ENCODE measurements at regions not wholly inside any gene's neighbourhood (a gene's known extent, or its start where the extent isn't known, plus 50 kb on each side); places are given as distances from the start of the nearest gene placed in this dataset.

- DNase-seq (ENCODE audit: insufficient read length, low spot score) (no peak), FAIRE-seq (no peak)
- TF ChIP-seq SPI1 (IDR thresholded peaks at IDR 0.05; ENCODE audit: low read depth, low read length) (no peak), PAX5 (IDR thresholded peaks at IDR 0.05; ENCODE audit: insufficient read depth, low read length, severe bottlenecking) (no peak), POLR2AphosphoS5 (IDR thresholded peaks at IDR 0.05; ENCODE audit: low read depth, low read length) (no peak), POLR2A (IDR thresholded peaks at IDR 0.05; ENCODE audit: low read depth, low read length) (no peak), POU2F2 (IDR thresholded peaks at IDR 0.05; ENCODE audit: low read depth, low read length) (no peak), TAF1 (IDR thresholded peaks at IDR 0.05; ENCODE audit: low read depth, low read length) (no peak)
Observed at GRCh38 chr2:240336820-240337427, 98.5 kb upstream of the GPC1 start.

- TF ChIP-seq POLR2AphosphoS5 (IDR thresholded peaks at IDR 0.05; ENCODE audit: low read depth, low read length): no peak
- no peak for TF ChIP-seq TAF1 (IDR thresholded peaks at IDR 0.05; ENCODE audit: low read depth, low read length)
- no peak for TF ChIP-seq SPI1 (IDR thresholded peaks at IDR 0.05; ENCODE audit: low read depth, low read length)
- no peak for TF ChIP-seq POU2F2 (IDR thresholded peaks at IDR 0.05; ENCODE audit: low read depth, low read length)
- no peak for TF ChIP-seq POLR2A (IDR thresholded peaks at IDR 0.05; ENCODE audit: low read depth, low read length)
- TF ChIP-seq PAX5 (IDR thresholded peaks at IDR 0.05; ENCODE audit: insufficient read depth, low read length, severe bottlenecking): no peak
- FAIRE-seq: no peak
Observed at GRCh38 chr2:240338274-240338673, 97.2 kb upstream of the GPC1 start.

GRCh38 chr2:240339411-240340360 is 95.8 kb upstream of the GPC1 start:
- no peak for TF ChIP-seq SPI1 (IDR thresholded peaks at IDR 0.05; ENCODE audit: low read depth, low read length)
- TF ChIP-seq PAX5 (IDR thresholded peaks at IDR 0.05; ENCODE audit: insufficient read depth, low read length, severe bottlenecking): no peak
- no peak for TF ChIP-seq POLR2A (IDR thresholded peaks at IDR 0.05; ENCODE audit: low read depth, low read length)
- TF ChIP-seq POLR2AphosphoS5 (IDR thresholded peaks at IDR 0.05; ENCODE audit: low read depth, low read length): no peak
- no peak for TF ChIP-seq POU2F2 (IDR thresholded peaks at IDR 0.05; ENCODE audit: low read depth, low read length)
- no peak for TF ChIP-seq TAF1 (IDR thresholded peaks at IDR 0.05; ENCODE audit: low read depth, low read length)
- DNase-seq (ENCODE audit: insufficient read length, low spot score): no peak

More at GRCh38 chr2:240338274-240338673, 97.2 kb upstream of the GPC1 start:
- DNase-seq (ENCODE audit: insufficient read length, low spot score): no peak

GRCh38 chr2:240340361-240340761 is 95.1 kb upstream of the GPC1 start:
- DNase-seq (ENCODE audit: insufficient read length, low spot score) (no peak), FAIRE-seq (no peak)
- TF ChIP-seq POLR2AphosphoS5 (IDR thresholded peaks at IDR 0.05; ENCODE audit: low read depth, low read length) (no peak), POLR2A (IDR thresholded peaks at IDR 0.05; ENCODE audit: low read depth, low read length) (no peak), PAX5 (IDR thresholded peaks at IDR 0.05; ENCODE audit: insufficient read depth, low read length, severe bottlenecking) (no peak), TAF1 (IDR thresholded peaks at IDR 0.05; ENCODE audit: low read depth, low read length) (no peak), POU2F2 (IDR thresholded peaks at IDR 0.05; ENCODE audit: low read depth, low read length) (no peak), SPI1 (IDR thresholded peaks at IDR 0.05; ENCODE audit: low read depth, low read length) (no peak)

More at GRCh38 chr2:240339411-240340360, 95.8 kb upstream of the GPC1 start:
- FAIRE-seq: no peak

- no peak for DNase-seq (ENCODE audit: insufficient read length, low spot score)
- TF ChIP-seq POU2F2 (IDR thresholded peaks at IDR 0.05; ENCODE audit: low read depth, low read length) (no peak), TAF1 (IDR thresholded peaks at IDR 0.05; ENCODE audit: low read depth, low read length) (no peak), SPI1 (IDR thresholded peaks at IDR 0.05; ENCODE audit: low read depth, low read length) (no peak), POLR2A (IDR thresholded peaks at IDR 0.05; ENCODE audit: low read depth, low read length) (no peak), PAX5 (IDR thresholded peaks at IDR 0.05; ENCODE audit: insufficient read depth, low read length, severe bottlenecking) (no peak), POLR2AphosphoS5 (IDR thresholded peaks at IDR 0.05; ENCODE audit: low read depth, low read length) (no peak)
- no peak for FAIRE-seq
Observed at GRCh38 chr2:240341064-240341463, 94.4 kb upstream of the GPC1 start.

GRCh38 chr2:240343548-240343947 is 91.9 kb upstream of the GPC1 start:
- no peak for TF ChIP-seq SPI1 (IDR thresholded peaks at IDR 0.05; ENCODE audit: low read depth, low read length)
- TF ChIP-seq PAX5 (IDR thresholded peaks at IDR 0.05; ENCODE audit: insufficient read depth, low read length, severe bottlenecking): no peak
- no peak for TF ChIP-seq TAF1 (IDR thresholded peaks at IDR 0.05; ENCODE audit: low read depth, low read length)
- TF ChIP-seq POU2F2 (IDR thresholded peaks at IDR 0.05; ENCODE audit: low read depth, low read length): no peak
- TF ChIP-seq POLR2A (IDR thresholded peaks at IDR 0.05; ENCODE audit: low read depth, low read length): no peak
- FAIRE-seq (no peak), DNase-seq (ENCODE audit: insufficient read length, low spot score) (no peak)

GRCh38 chr2:240344904-240345303 is 90.6 kb upstream of the GPC1 start:
- FAIRE-seq (no peak), DNase-seq (ENCODE audit: insufficient read length, low spot score) (no peak)
- no peak for TF ChIP-seq PAX5 (IDR thresholded peaks at IDR 0.05; ENCODE audit: insufficient read depth, low read length, severe bottlenecking)

GRCh38 chr2:240346015-240346752 is 89.3 kb upstream of the GPC1 start:
- TF ChIP-seq TAF1 (IDR thresholded peaks at IDR 0.05; ENCODE audit: low read depth, low read length) (no peak), POLR2AphosphoS5 (IDR thresholded peaks at IDR 0.05; ENCODE audit: low read depth, low read length) (no peak), POU2F2 (IDR thresholded peaks at IDR 0.05; ENCODE audit: low read depth, low read length) (no peak), PAX5 (IDR thresholded peaks at IDR 0.05; ENCODE audit: insufficient read depth, low read length, severe bottlenecking) (no peak), SPI1 (IDR thresholded peaks at IDR 0.05; ENCODE audit: low read depth, low read length) (no peak), POLR2A (IDR thresholded peaks at IDR 0.05; ENCODE audit: low read depth, low read length) (no peak)
- FAIRE-seq: no peak

More at GRCh38 chr2:240346015-240346752, 89.3 kb upstream of the GPC1 start:
- DNase-seq (ENCODE audit: insufficient read length, low spot score): no peak
